ENCODE measurements at regions not wholly inside any gene's neighbourhood (a gene's known extent, or its start where the extent isn't known, plus 50 kb on each side); places are given as distances from the start of the nearest gene placed in this dataset.

- no peak overlapping the region for H3K4me2 ChIP-seq (ENCODE audit: low read length)
- CTCF ChIA-PET: no interaction called here
- H3K27ac ChIP-seq (ENCODE audit: low read depth, low read length): no peak overlapping the region
- BruUV-seq (replicated peaks): no TSS peak
- peaks cover 7 to 26% of the 10 kb centered on the region in 2 experiments for H3K4me1 ChIP-seq (ENCODE audit: control insufficient read depth in 1 of 2, insufficient read depth in 2 of 2, low read length in 2 of 2)
- RAD21 ChIA-PET (ENCODE audit: low non-redundant PET in 1 of 2, low total read pairs in 2 of 2, uncharacterized antibody in 2 of 2, unreplicated experiment in 2 of 2): no interaction called here
- H3K79me2 ChIP-seq (ENCODE audit: insufficient read depth, low read length): no peaks in the 10 kb centered on the region
- no peaks in the 10 kb centered on the region for H3K36me3 ChIP-seq (ENCODE audit: control insufficient read depth in 1 of 2, insufficient read depth in 2 of 2, low read length in 2 of 2)
- no peak overlapping the region for H2AFZ ChIP-seq (ENCODE audit: low read depth, low read length, poor library complexity, severe bottlenecking)
- no peak overlapping the region for H3K4me3 ChIP-seq (replicated peaks in 1 of 2; ENCODE audit: low read depth in 1 of 2, low read length in 2 of 2)
- no peaks in the 10 kb centered on the region for H3K9me3 ChIP-seq (ENCODE audit: control insufficient read depth in 1 of 2, insufficient read depth in 1 of 2, low read depth in 1 of 2, low read length in 2 of 2)
- no peak for TF ChIP-seq RAD21 (IDR thresholded peaks at IDR 0.05; ENCODE audit: low read depth)
- TF ChIP-seq MAX (IDR thresholded peaks at IDR 0.05): no peak
- TF ChIP-seq FOSL1 (IDR thresholded peaks at IDR 0.05; ENCODE audit: low read depth): no peak
- TF ChIP-seq CBX3 (IDR thresholded peaks at IDR 0.05; ENCODE audit: low read depth): no peak
- TF ChIP-seq SIN3A (IDR thresholded peaks at IDR 0.05; ENCODE audit: low read depth): no peak
- no peak for TF ChIP-seq ATF3 (IDR thresholded peaks at IDR 0.05)
- TF ChIP-seq EZH2 (IDR thresholded peaks at IDR 0.05): no peak
- TF ChIP-seq EGR1 (IDR thresholded peaks at IDR 0.05; ENCODE audit: low read depth): no peak
- TF ChIP-seq ZFX (IDR thresholded peaks at IDR 0.05): no peak
- H3K9ac ChIP-seq (ENCODE audit: low read length): no peak overlapping the region
- no peaks in the 10 kb centered on the region for H4K20me1 ChIP-seq (ENCODE audit: insufficient read depth)
- POLR2A ChIA-PET: no interaction called here
- ATAC-seq: no peak
- no peaks in the 10 kb centered on the region for H3K27me3 ChIP-seq (ENCODE audit: insufficient read depth, low read length)
- intact Hi-C loops (cut with micrococcal nuclease): no loop called here
- no peak for DNase-seq (ENCODE audit: low read depth, low spot score)
- H3K9me2 ChIP-seq (ENCODE audit: insufficient read depth): no peaks in the 10 kb centered on the region
These were observed 88.6 kb downstream of the KLF12 start for GRCh38 chr13:74045583-74045982.

- Histone ChIP-seq H3K9ac (ENCODE audit: low read length) (no peak overlapping the region), H2AFZ (ENCODE audit: low read depth, low read length, poor library complexity, severe bottlenecking) (no peak overlapping the region), H3K27ac (ENCODE audit: low read depth, low read length) (no peak overlapping the region), H3K4me3 (replicated peaks in 1 of 2; ENCODE audit: low read depth in 1 of 2, low read length in 2 of 2) (no peak overlapping the region), H3K4me2 (ENCODE audit: low read length) (no peak overlapping the region), H3K36me3 (ENCODE audit: control insufficient read depth in 1 of 2, insufficient read depth in 2 of 2, low read length in 2 of 2) (no peaks in the 10 kb centered on the region), H3K27me3 (ENCODE audit: insufficient read depth, low read length) (no peaks in the 10 kb centered on the region), H3K79me2 (ENCODE audit: insufficient read depth, low read length) (no peaks in the 10 kb centered on the region), H3K9me3 (ENCODE audit: control insufficient read depth in 1 of 2, insufficient read depth in 1 of 2, low read depth in 1 of 2, low read length in 2 of 2) (no peaks in the 10 kb centered on the region), H3K4me1 (ENCODE audit: control insufficient read depth in 1 of 2, insufficient read depth in 2 of 2, low read length in 2 of 2) (peaks cover 7 to 23% of the 10 kb centered on the region in 2 experiments), H3K9me2 (ENCODE audit: insufficient read depth) (no peaks in the 10 kb centered on the region), H4K20me1 (ENCODE audit: insufficient read depth) (no peaks in the 10 kb centered on the region)
- CTCF ChIA-PET: no interaction called here
- POLR2A ChIA-PET: no interaction called here
- DNase-seq (ENCODE audit: low read depth, low spot score): no peak
- BruUV-seq (replicated peaks): no TSS peak
- no peak for ATAC-seq
- intact Hi-C loops (cut with micrococcal nuclease): no loop called here
- RAD21 ChIA-PET (ENCODE audit: low non-redundant PET in 1 of 2, low total read pairs in 2 of 2, uncharacterized antibody in 2 of 2, unreplicated experiment in 2 of 2): no interaction called here
- TF ChIP-seq JUND (IDR thresholded peaks at IDR 0.05) (no peak), ATF3 (IDR thresholded peaks at IDR 0.05) (no peak), MAX (IDR thresholded peaks at IDR 0.05) (no peak), SRF (IDR thresholded peaks at IDR 0.05; ENCODE audit: low read depth) (no peak), POLR2A (IDR thresholded peaks at IDR 0.05; ENCODE audit: borderline replicate concordance, extremely low read depth, insufficient read depth, insufficient read length) (no peak), POLR2AphosphoS5 (IDR thresholded peaks at IDR 0.05; ENCODE audit: low read depth, low read length) (no peak), ELF1 (IDR thresholded peaks at IDR 0.05; ENCODE audit: borderline replicate concordance, low read depth) (no peak), CEBPB (IDR thresholded peaks at IDR 0.05; ENCODE audit: low read depth) (no peak), FOSL1 (IDR thresholded peaks at IDR 0.05; ENCODE audit: low read depth) (no peak), SIN3A (IDR thresholded peaks at IDR 0.05; ENCODE audit: low read depth) (no peak), CTCF (IDR thresholded peaks at IDR 0.05 in 2 of 3, conservative IDR thresholded peaks at IDR 0.05 in 1 of 3; ENCODE audit: borderline replicate concordance in 1 of 3, insufficient read depth in 1 of 3, low read depth in 2 of 3, low read length in 2 of 3) (no peak), ZNF274 (IDR thresholded peaks at IDR 0.05; ENCODE audit: low read depth, low read length) (no peak), TCF7L2 (IDR thresholded peaks at IDR 0.05; ENCODE audit: borderline replicate concordance, extremely low read depth, insufficient read depth, insufficient read length) (no peak)
These were observed 91.0 kb downstream of the KLF12 start for GRCh38 chr13:74043237-74043636.

Measured in HCT116 (cell line).